Heart left ventricle (tissue), 13 donors: ENCODE measurements at regions not wholly inside any gene's neighbourhood (a gene's known extent, or its start where the extent isn't known, plus 50 kb on each side); places are given as distances from the start of the nearest gene placed in this dataset.

Source experiments
- POLR2A ChIP-seq, 2 donors: fragments of 450-650 bp; IDR thresholded peaks; one replicate each; pipeline ENCODE4 v1.6.1; 2017; ENCODE audit warnings: antibody characterized with exemption in 2 of 2, mild to moderate bottlenecking in 2 of 2, moderate library complexity in 2 of 2
- TF ChIP-seq, protein P1 (sequence below), 12 donors: fragments of 200-600 bp; sonication (generic) in 4 of 12; IDR thresholded peaks; one replicate each; pipeline versions ENCODE4 v1.5.0 to v1.8.0; 2018 to 2022; ENCODE audit warnings: antibody characterized with exemption in 12 of 12, mild to moderate bottlenecking in 5 of 12
- donor health status: ischemic (EF 13 %, LVEDD 7.1; RV severe dilation, severe dysfunction).
- donor health status: DM: no; HTN: yes; CAD: no.
- donor health status: DM: no; HTN: no; CAD: no.
- donor health status: ischemic (EF 25% LVEDD 6.9; RV normal size, moderate dysfunction).
- donor health status: ischemic (EF 25% LVEDD 5.7; RV mildly dilated, moderate dysfunction).
- donor health status: ischemic (EF 35%, LVEDD 5.7; RV mildly dilated, moderate dysfunction).
- donor health status: nonischemic (EF 11% LVEDD 7.7; RV severe dilation, severe dysfunction).
- donor health status: DM: yes; HTN: yes; CAD: no.
- donor health status: PGD.
- donor health status: ischemic (EF 29% LVEDD 5.4; RV normal size, mild dysfunction).
- donor health status: nonischemic (EF 23%, LVEDD 6.1; RV moderate dilation, normal function).

DNA sequence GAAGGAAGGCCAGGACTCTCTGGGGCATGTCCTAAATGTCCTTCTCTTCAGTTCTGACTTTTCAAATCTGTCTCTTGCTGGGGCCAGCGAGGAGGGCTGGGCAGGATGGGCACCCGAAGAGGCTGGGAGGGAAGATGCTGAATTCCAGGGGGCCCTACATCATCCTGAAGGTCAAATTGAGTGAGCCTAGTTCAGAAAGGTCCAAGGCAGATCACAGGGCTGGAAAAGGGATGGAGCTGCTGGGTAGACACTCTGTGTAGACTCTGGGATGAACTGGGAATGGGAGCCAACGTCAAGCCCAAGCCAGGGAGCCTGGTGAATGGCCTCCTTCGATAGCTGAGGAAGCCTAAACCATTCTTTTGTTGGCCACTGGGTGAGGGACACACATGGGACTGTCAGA lies 133.1 kb downstream of the MYCN start:
- TF ChIP-seq, protein P1, sequence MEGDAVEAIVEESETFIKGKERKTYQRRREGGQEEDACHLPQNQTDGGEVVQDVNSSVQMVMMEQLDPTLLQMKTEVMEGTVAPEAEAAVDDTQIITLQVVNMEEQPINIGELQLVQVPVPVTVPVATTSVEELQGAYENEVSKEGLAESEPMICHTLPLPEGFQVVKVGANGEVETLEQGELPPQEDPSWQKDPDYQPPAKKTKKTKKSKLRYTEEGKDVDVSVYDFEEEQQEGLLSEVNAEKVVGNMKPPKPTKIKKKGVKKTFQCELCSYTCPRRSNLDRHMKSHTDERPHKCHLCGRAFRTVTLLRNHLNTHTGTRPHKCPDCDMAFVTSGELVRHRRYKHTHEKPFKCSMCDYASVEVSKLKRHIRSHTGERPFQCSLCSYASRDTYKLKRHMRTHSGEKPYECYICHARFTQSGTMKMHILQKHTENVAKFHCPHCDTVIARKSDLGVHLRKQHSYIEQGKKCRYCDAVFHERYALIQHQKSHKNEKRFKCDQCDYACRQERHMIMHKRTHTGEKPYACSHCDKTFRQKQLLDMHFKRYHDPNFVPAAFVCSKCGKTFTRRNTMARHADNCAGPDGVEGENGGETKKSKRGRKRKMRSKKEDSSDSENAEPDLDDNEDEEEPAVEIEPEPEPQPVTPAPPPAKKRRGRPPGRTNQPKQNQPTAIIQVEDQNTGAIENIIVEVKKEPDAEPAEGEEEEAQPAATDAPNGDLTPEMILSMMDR (IDR thresholded peaks at IDR 0.05), result no peak
- no peak for TF ChIP-seq POLR2A (IDR thresholded peaks at IDR 0.05)
